HG02623 (cell line): ENCODE measurements at regions not wholly inside any gene's neighbourhood (a gene's known extent, or its start where the extent isn't known, plus 50 kb on each side); places are given as distances from the start of the nearest gene placed in this dataset.
"Not testable (repeated sequence)": the region's sequence is repeated elsewhere in the genome, so short reads cannot be mapped to it uniquely, and the experiment has no call there.

Experiments used
- ATAC-seq: cut with Tn5 transposase; IDR thresholded peaks from one replicate; pipeline ENCODE4 v1.9.1; 2021; ENCODE audit warnings: moderate library complexity; ENCODE audit not compliant: unreplicated experiment

DNA sequence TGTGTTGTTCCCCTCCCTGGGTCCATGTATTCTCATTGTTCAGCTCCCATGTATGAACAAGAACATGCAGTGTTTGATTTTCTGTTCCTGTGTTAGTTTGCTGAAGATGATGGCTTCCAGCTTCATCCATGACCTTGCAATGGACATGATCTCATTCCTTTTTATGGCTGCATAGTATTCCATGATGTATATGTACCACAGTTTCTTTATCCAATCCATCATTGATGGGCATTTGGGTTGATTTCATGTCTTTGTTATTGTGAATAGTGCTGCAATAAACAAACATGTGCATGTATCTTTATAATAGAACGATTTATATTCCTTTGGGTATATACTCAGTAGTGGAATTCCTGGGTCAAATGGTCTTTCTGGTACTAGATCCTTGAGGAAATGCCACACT, 65.1 kb upstream of the SLC13A1 start:
- not testable (repeated sequence) for ATAC-seq

DNA sequence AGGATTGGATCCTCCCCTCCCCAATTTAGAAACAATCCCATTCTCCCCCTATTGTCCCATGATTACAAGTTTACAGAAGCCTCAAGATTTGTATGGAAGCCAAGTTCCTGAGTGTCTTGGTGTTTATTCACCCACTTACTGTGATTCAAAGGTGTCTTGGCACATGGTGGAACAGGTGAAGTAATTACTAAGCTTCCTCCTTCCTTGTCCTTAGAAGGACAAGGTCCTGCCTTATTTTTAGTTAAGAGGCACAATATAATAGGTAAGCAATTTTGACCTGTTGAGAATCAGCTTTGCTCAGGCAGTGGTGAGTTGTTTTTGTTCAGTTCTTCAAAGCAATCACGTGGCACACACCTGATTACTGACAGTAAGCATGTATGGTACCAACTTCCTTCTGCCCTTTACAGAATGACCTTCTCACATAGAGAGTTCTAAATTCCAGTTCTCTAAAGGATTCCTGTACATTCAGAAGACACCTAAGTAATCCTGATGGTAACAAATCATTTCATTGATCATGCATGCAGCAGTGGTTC, 60.7 kb upstream of the SLC13A1 start:
- no peak for ATAC-seq

DNA sequence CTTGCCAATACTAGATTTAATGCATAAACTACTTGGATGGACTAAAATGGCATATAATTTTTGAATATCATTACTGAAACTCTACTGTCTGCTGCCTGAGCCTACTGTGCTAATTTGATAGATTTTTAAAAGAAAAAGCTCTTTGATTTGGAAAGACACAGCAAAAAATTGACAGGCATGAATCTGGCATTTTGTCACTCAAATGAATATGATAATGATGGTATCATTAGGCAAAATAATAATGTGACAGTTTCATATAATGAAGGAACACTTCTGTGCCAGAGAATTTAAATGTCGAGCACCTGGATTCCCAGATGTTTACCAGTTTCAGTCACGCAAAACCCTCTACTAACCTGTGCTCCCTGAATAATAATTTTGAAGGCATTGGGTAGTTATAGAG, 60.0 kb upstream of the SLC13A1 start:
- ATAC-seq: no peak
